Testis (tissue), 2 donors: ENCODE measurements at regions not wholly inside any gene's neighbourhood (a gene's known extent, or its start where the extent isn't known, plus 50 kb on each side); places are given as distances from the start of the nearest gene placed in this dataset.

Source experiments
- CTCF ChIP-seq, 3 experiments: fragments of 450-650 bp in 2 of 3; fragments of 200-600 bp in 1 of 3; sonication (generic) in 1 of 3; IDR thresholded peaks; one replicate each; pipeline ENCODE4 v1.5.1; 2016 to 2019; ENCODE audit warnings: antibody characterized with exemption in 3 of 3, mild to moderate bottlenecking in 2 of 3, moderate library complexity in 1 of 3
- POLR2A ChIP-seq: fragments of 450-650 bp; IDR thresholded peaks from one replicate; pipeline ENCODE4 v1.6.1; 2017; ENCODE audit warnings: antibody characterized with exemption, mild to moderate bottlenecking, moderate library complexity

- TF ChIP-seq CTCF (IDR thresholded peaks at IDR 0.05) (no peak), POLR2A (no peak)
These were observed 149.4 kb downstream of the BRD1 start for GRCh38 chr22:49678137-49678841.
